ENCODE measurements at regions not wholly inside any gene's neighbourhood (a gene's known extent, or its start where the extent isn't known, plus 50 kb on each side); places are given as distances from the start of the nearest gene placed in this dataset.
A peak's percentile ranks its signal among the peaks of the same experiment; 100 is the strongest.
"Not testable (repeated sequence)": the region's sequence is repeated elsewhere in the genome, so short reads cannot be mapped to it uniquely, and the experiment has no call there.

DNA sequence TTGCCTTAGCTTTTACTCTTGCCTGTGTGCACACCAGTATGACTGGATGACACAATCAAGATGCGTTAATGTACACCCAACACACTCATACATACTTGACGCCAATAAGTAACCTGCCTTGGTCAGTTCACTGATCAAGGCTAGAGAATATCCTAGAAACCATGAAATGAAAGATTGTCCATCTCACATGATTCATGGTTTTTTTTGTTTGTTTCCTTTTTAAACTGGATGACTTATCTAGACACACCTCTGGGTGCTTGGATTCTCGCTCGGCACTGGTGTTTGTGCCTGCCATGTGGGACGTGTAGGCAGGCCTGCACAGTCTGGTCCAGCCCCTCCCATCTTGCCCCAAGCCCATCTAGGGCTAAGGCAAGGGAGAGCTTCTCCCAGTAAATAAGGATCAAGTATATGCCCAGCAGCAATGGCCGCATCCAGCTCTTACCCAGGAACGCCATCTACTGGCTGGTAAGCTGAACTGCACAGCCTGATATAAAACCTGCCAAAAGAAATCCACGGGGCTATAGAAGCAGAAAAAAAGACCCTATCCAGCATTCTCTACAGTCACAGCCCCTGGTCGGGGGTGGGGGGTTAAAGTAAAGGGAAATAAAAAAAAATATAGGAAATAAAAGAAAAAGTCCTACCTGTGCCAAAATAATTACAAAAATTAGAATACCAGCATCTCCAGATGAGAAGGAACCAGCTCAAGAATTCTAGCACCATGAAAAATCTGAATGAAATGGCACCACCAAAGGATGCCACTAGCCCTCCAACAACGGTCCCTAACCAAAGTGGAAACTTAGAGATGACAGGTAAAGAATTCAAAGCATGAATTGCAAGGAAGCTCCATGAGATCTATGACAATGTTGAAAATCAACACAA, 73.3 kb downstream of the OTOR start:
- no peaks in the 10 kb centered on the region for H4K20me1 ChIP-seq (ENCODE audit: insufficient read depth, poor library complexity, severe bottlenecking)
- no peaks in the 10 kb centered on the region for H3K36me3 ChIP-seq (replicated peaks; ENCODE audit: insufficient read depth, low read depth)
- no peak overlapping the region for H2AFZ ChIP-seq
- no peak overlapping the region for H3K27ac ChIP-seq
- peaks cover 3% of the 10 kb centered on the region for H3K27me3 ChIP-seq
- no peak overlapping the region for H3K4me2 ChIP-seq
- TF ChIP-seq, protein P1, sequence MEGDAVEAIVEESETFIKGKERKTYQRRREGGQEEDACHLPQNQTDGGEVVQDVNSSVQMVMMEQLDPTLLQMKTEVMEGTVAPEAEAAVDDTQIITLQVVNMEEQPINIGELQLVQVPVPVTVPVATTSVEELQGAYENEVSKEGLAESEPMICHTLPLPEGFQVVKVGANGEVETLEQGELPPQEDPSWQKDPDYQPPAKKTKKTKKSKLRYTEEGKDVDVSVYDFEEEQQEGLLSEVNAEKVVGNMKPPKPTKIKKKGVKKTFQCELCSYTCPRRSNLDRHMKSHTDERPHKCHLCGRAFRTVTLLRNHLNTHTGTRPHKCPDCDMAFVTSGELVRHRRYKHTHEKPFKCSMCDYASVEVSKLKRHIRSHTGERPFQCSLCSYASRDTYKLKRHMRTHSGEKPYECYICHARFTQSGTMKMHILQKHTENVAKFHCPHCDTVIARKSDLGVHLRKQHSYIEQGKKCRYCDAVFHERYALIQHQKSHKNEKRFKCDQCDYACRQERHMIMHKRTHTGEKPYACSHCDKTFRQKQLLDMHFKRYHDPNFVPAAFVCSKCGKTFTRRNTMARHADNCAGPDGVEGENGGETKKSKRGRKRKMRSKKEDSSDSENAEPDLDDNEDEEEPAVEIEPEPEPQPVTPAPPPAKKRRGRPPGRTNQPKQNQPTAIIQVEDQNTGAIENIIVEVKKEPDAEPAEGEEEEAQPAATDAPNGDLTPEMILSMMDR (IDR thresholded peaks at IDR 0.05; ENCODE audit: poor library complexity) = peak; percentile 68
- TF ChIP-seq EZH2phosphoT487 (IDR thresholded peaks at IDR 0.05; ENCODE audit: low read depth, severe bottlenecking, unreplicated experiment) = no peak
- no peaks in the 10 kb centered on the region for H3K4me1 ChIP-seq (ENCODE audit: insufficient read depth)
- H3K4me3 ChIP-seq = no peak overlapping the region
- DNase-seq (ENCODE audit: low spot score) = peak; percentile 60
- no peaks in the 10 kb centered on the region for H3K79me2 ChIP-seq
- WGBS (ENCODE audit: low lambda C conversion rate, missing lambda C conversion rate) = 45% methylated on average over 10 of the region's 10 CpGs
- H3K9me3 ChIP-seq (ENCODE audit: low read depth) = no peaks in the 10 kb centered on the region
- H3K9me2 ChIP-seq (replicated peaks; ENCODE audit: insufficient read depth) = no peaks in the 10 kb centered on the region

DNA sequence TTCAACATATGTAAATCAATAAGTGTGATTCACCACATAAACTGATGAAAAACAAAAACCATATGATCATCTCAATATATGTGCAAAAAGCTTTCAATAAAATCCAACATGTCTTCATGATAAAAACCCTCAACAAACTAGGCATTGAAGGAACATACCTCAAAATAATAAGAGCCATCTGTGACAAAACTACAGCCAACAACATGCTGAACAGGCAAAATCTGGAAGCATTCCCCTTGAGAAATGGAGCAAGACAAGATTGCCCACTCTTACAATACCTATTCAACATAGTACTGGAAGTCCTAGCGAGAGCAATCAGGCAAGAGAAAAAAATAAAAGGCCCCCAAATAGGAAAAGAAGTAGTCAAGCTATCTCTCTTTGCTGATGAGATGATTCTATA, 76.5 kb downstream of the OTOR start:
- H2AFZ ChIP-seq = no peak overlapping the region
- no peak overlapping the region for H3K4me2 ChIP-seq
- H4K20me1 ChIP-seq (ENCODE audit: insufficient read depth, poor library complexity, severe bottlenecking) = no peaks in the 10 kb centered on the region
- no peaks in the 10 kb centered on the region for H3K4me1 ChIP-seq (ENCODE audit: insufficient read depth)
- H3K4me3 ChIP-seq = no peak overlapping the region
- no peak for DNase-seq (ENCODE audit: low spot score)
- no peaks in the 10 kb centered on the region for H3K36me3 ChIP-seq (replicated peaks; ENCODE audit: insufficient read depth, low read depth)
- no peaks in the 10 kb centered on the region for H3K27me3 ChIP-seq
- WGBS (ENCODE audit: low lambda C conversion rate, missing lambda C conversion rate) = 88% methylated on average over 1 of the region's 1 CpG
- TF ChIP-seq, protein P1 (IDR thresholded peaks at IDR 0.05; ENCODE audit: poor library complexity) = no peak
- no peak for TF ChIP-seq EZH2phosphoT487 (IDR thresholded peaks at IDR 0.05; ENCODE audit: low read depth, severe bottlenecking, unreplicated experiment)
- no peak for TF ChIP-seq EZH2 (IDR thresholded peaks at IDR 0.05; ENCODE audit: borderline replicate concordance)
- no peaks in the 10 kb centered on the region for H3K9me3 ChIP-seq (ENCODE audit: low read depth)
- no peaks in the 10 kb centered on the region for H3K9me2 ChIP-seq (replicated peaks; ENCODE audit: insufficient read depth)
- no peaks in the 10 kb centered on the region for H3K79me2 ChIP-seq
- H3K27ac ChIP-seq = no peak overlapping the region

DNA sequence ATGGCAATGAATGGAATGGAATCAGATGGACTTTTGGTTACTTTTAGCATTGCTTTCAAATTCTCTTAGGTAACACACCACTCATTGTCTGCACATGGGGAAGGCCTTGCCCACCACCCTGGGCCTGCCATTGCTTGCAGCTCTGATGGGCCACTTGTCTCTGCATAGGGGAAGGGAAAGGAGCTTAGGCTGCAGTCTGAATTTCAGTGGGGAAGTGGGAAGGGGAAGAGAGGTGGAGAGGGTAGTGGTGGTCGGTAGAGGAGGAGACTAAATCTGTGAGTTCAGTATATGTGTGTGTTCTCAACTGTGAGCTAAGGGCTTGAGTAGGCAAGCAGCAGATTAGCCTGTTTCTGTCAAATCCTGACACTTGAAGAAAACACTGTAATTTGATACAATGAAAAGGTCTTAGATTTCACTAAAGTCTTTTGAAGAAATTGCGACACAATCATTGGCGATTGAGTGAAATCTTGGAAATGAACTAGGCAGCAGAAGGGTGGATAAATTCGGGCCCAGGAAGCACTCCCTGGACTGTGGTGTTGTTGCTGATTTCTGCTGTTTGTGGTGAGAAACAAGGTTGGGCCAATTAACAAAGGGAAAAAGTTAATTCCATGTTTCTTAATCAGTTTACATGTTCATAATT, 80.6 kb downstream of the OTOR start:
- no peaks in the 10 kb centered on the region for H4K20me1 ChIP-seq (ENCODE audit: insufficient read depth, poor library complexity, severe bottlenecking)
- H3K4me1 ChIP-seq (ENCODE audit: insufficient read depth) = no peaks in the 10 kb centered on the region
- H3K79me2 ChIP-seq = no peaks in the 10 kb centered on the region
- TF ChIP-seq EZH2 (IDR thresholded peaks at IDR 0.05; ENCODE audit: borderline replicate concordance) (no peak), EZH2phosphoT487 (IDR thresholded peaks at IDR 0.05; ENCODE audit: low read depth, severe bottlenecking, unreplicated experiment) (no peak)
- TF ChIP-seq, protein P1 (IDR thresholded peaks at IDR 0.05; ENCODE audit: poor library complexity) = no peak
- no peak overlapping the region for H3K27ac ChIP-seq
- H3K9me2 ChIP-seq (replicated peaks; ENCODE audit: insufficient read depth) = no peaks in the 10 kb centered on the region
- no peaks in the 10 kb centered on the region for H3K9me3 ChIP-seq (ENCODE audit: low read depth)
- no peak for DNase-seq (ENCODE audit: low spot score)
- no peak overlapping the region for H2AFZ ChIP-seq
- no peak overlapping the region for H3K4me3 ChIP-seq
- H3K27me3 ChIP-seq = no peaks in the 10 kb centered on the region
- 72% methylated on average over 4 of the region's 4 CpGs for WGBS (ENCODE audit: low lambda C conversion rate, missing lambda C conversion rate)
- H3K4me2 ChIP-seq = no peak overlapping the region
- no peaks in the 10 kb centered on the region for H3K36me3 ChIP-seq (replicated peaks; ENCODE audit: insufficient read depth, low read depth)

DNA sequence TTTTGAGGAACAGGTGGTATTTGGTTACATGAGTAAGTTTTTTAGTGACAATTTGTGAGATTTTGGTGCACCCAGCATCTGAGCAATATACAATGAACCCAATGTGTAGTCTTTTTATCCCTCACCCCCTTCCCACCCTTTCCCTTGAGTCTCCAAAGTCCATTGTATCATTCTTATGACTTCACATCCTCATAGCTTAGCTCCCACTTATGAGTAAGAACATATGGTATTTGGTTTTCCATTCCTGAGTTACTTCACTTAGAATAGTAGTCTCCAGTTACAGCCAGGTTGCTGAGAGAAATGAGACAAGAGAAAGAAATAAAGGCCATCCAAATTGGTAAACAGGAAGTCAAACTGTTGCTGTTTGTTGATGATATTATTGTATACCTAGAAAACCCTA, 87.5 kb downstream of the OTOR start:
- H3K4me3 ChIP-seq; H3K27me3 ChIP-seq; H3K9me2 ChIP-seq (replicated peaks; ENCODE audit: insufficient read depth); H3K79me2 ChIP-seq; H2AFZ ChIP-seq; H4K20me1 ChIP-seq (ENCODE audit: insufficient read depth, poor library complexity, severe bottlenecking); H3K27ac ChIP-seq; H3K4me2 ChIP-seq; H3K36me3 ChIP-seq (replicated peaks; ENCODE audit: insufficient read depth, low read depth); DNase-seq (ENCODE audit: low spot score); H3K4me1 ChIP-seq (ENCODE audit: insufficient read depth); H3K9me3 ChIP-seq (ENCODE audit: low read depth): not testable (repeated sequence)

Measured in hepatocyte (in vitro differentiated cells).